ENCODE measurements at regions not wholly inside any gene's neighbourhood (a gene's known extent, or its start where the extent isn't known, plus 50 kb on each side); places are given as distances from the start of the nearest gene placed in this dataset.

- TF ChIP-seq CTCF (IDR thresholded peaks at IDR 0.05) (no peak), POLR2A (IDR thresholded peaks at IDR 0.05) (no peak), POLR2AphosphoS5 (IDR thresholded peaks at IDR 0.05) (no peak), EP300 (IDR thresholded peaks at IDR 0.05) (no peak)
These were observed 54.1 kb upstream of the ZNF366 start for GRCh38 chr5:72561148-72561972.
